Ishikawa (cell line): ENCODE measurements at regions not wholly inside any gene's neighbourhood (a gene's known extent, or its start where the extent isn't known, plus 50 kb on each side); places are given as distances from the start of the nearest gene placed in this dataset.

Experiments used
- CEBPB ChIP-seq: IDR thresholded peaks from 2 replicates; pipeline ENCODE4 v1.6.1; 2012
- CREB1 ChIP-seq: IDR thresholded peaks from 2 replicates; pipeline ENCODE4 v1.6.1; 2012; ENCODE audit warnings: low read depth
- EGR1 ChIP-seq: IDR thresholded peaks from 2 replicates; pipeline ENCODE4 v1.6.1; 2012
- EP300 ChIP-seq: IDR thresholded peaks from 2 replicates; pipeline ENCODE4 v1.6.1; 2012; ENCODE audit warnings: borderline replicate concordance
- FOXM1 ChIP-seq: IDR thresholded peaks from 2 replicates; pipeline ENCODE4 v1.6.1; 2012; ENCODE audit warnings: low read depth, borderline replicate concordance
- MAX ChIP-seq: IDR thresholded peaks from 2 replicates; pipeline ENCODE4 v1.6.1; 2012
- REST ChIP-seq: IDR thresholded peaks from 2 replicates; pipeline ENCODE4 v1.6.1; 2012; ENCODE audit warnings: low read depth, mild to moderate bottlenecking
- TAF1 ChIP-seq: IDR thresholded peaks from 2 replicates; pipeline ENCODE4 v1.6.1; 2012; ENCODE audit warnings: low read depth, mild to moderate bottlenecking
- TCF12 ChIP-seq: IDR thresholded peaks from 2 replicates; pipeline ENCODE4 v1.6.1; 2012; ENCODE audit warnings: low read depth
- TEAD4 ChIP-seq: IDR thresholded peaks from 2 replicates; pipeline ENCODE4 v1.6.1; 2012
- YY1 ChIP-seq: IDR thresholded peaks from 2 replicates; pipeline ENCODE4 v1.6.1; 2012; ENCODE audit warnings: low read depth

GRCh38 chr22:27255580-27255979 lies 546.0 kb downstream of the MN1 start:
- no peak for TF ChIP-seq MAX
- no peak for TF ChIP-seq EP300
- TF ChIP-seq CREB1, result no peak
- TF ChIP-seq TAF1, result no peak
- TF ChIP-seq TCF12, result no peak
- TF ChIP-seq EGR1, result no peak
- no peak for TF ChIP-seq CEBPB
- no peak for TF ChIP-seq TEAD4
- TF ChIP-seq REST, result no peak
- TF ChIP-seq YY1, result no peak
- no peak for TF ChIP-seq FOXM1
